ENCODE measurements at regions not wholly inside any gene's neighbourhood (a gene's known extent, or its start where the extent isn't known, plus 50 kb on each side); places are given as distances from the start of the nearest gene placed in this dataset.

GRCh38 chr11:112837162-112837826, 123.9 kb upstream of the NCAM1 start:
- no peak for TF ChIP-seq POLR2A (IDR thresholded peaks at IDR 0.05)
- TF ChIP-seq CTCF (IDR thresholded peaks at IDR 0.05), result no peak
